CD8-positive, alpha-beta memory T cell (primary cell): ENCODE measurements at regions not wholly inside any gene's neighbourhood (a gene's known extent, or its start where the extent isn't known, plus 50 kb on each side); places are given as distances from the start of the nearest gene placed in this dataset.

Experiments
- CTCF ChIA-PET: fragments of 350-600 bp; sonication (Branson Sonifier 250); formaldehyde crosslinking; loops from one replicate; lab custom pipeline; 2021; ENCODE audit warnings: antibody characterized with exemption; lab: Charles Lee
- POLR2A ChIA-PET: fragments of 350-600 bp; sonication (Branson Sonifier 250); formaldehyde crosslinking; loops from one replicate; lab custom pipeline; 2021; ENCODE audit warnings: antibody characterized with exemption; lab: Charles Lee
- DNase-seq, 5 donors: peaks; one replicate each; pipeline versions ENCODE4 v3.0.0 to v3.0.0-alpha.2; 2020 to 2022; ENCODE audit warnings: mixed read lengths in 1 of 5
- H3K27ac ChIP-seq: one replicate; pipeline ENCODE4 v1.7.0; 2013; ENCODE audit warnings: low read depth, mild to moderate bottlenecking, low read length, moderate library complexity
- H3K27me3 ChIP-seq: 2 replicates; pipeline ENCODE4 v1.7.0; 2013; ENCODE audit warnings: low read length, mild to moderate bottlenecking; ENCODE audit not compliant: insufficient read depth, poor library complexity, severe bottlenecking
- H3K36me3 ChIP-seq: 2 replicates; pipeline ENCODE4 v1.7.0; 2013; ENCODE audit warnings: mild to moderate bottlenecking, low read length, moderate library complexity; ENCODE audit not compliant: insufficient read depth
- H3K4me1 ChIP-seq: 2 replicates; pipeline ENCODE4 v1.7.0; 2013; ENCODE audit warnings: mild to moderate bottlenecking, low read length, moderate library complexity; ENCODE audit not compliant: insufficient read depth
- H3K4me3 ChIP-seq: 2 replicates; pipeline ENCODE4 v1.7.0; 2013; ENCODE audit warnings: mild to moderate bottlenecking, low read length
- H3K9me3 ChIP-seq: 2 replicates; pipeline ENCODE4 v1.7.0; 2013; ENCODE audit warnings: mild to moderate bottlenecking, low read length
- H3K27ac Mint-ChIP-seq, 8 donors: one replicate each; pipeline ENCODE4 v1.8.0; 2020 to 2021; ENCODE audit warnings: mixed read lengths in 8 of 8, mild to moderate bottlenecking in 6 of 8, inconsistent platforms in 3 of 8, moderate library complexity in 3 of 8
- H3K27me3 Mint-ChIP-seq, 2 donors: one replicate each; pipeline ENCODE4 v1.8.0; 2020 to 2021; ENCODE audit warnings: mixed read lengths in 2 of 2, mild to moderate bottlenecking in 1 of 2, moderate library complexity in 1 of 2
- H3K36me3 Mint-ChIP-seq, 3 donors: one replicate each; pipeline ENCODE4 v1.8.0; 2020 to 2021; ENCODE audit warnings: mixed read lengths in 3 of 3, inconsistent platforms in 1 of 3, mild to moderate bottlenecking in 1 of 3
- H3K4me1 Mint-ChIP-seq, 3 donors: one replicate each; pipeline ENCODE4 v1.8.0; 2020 to 2021; ENCODE audit warnings: mixed read lengths in 3 of 3, inconsistent platforms in 1 of 3, mild to moderate bottlenecking in 1 of 3
- H3K4me3 Mint-ChIP-seq, 7 donors: one replicate each; pipeline ENCODE4 v1.8.0; 2020 to 2021; ENCODE audit warnings: mixed read lengths in 7 of 7, mild to moderate bottlenecking in 6 of 7, moderate library complexity in 4 of 7, inconsistent platforms in 2 of 7
- H3K9me3 Mint-ChIP-seq, 5 donors: one replicate each; pipeline ENCODE4 v1.8.0; 2020 to 2022; ENCODE audit warnings: mixed read lengths in 5 of 5, mild to moderate bottlenecking in 3 of 5, moderate library complexity in 2 of 5, inconsistent platforms in 1 of 5

GRCh38 chr16:52976539-52977167 lies 76.0 kb downstream of the CHD9NB start:
- Mint-ChIP-seq H3K9me3 (no peaks in the 10 kb centered on the region), H3K27ac (no peak overlapping the region), H3K4me1 (no peaks in the 10 kb centered on the region), H3K36me3 (peaks cover 0 to 5% (median 0%) of the 10 kb centered on the region in 3 donors), H3K27me3 (peaks cover 15 to 56% of the 10 kb centered on the region in 2 donors), H3K4me3 (no peak overlapping the region)
- no peak for DNase-seq
- no peak overlapping the region for H3K27ac ChIP-seq
- H3K9me3 ChIP-seq, result no peaks in the 10 kb centered on the region
- CTCF ChIA-PET, result interaction anchor here (1.0 kb wide), 1 partner anchor 9 kb away, joined by 3 read pairs; no protein-coding TSS in a partner anchor
- POLR2A ChIA-PET, result no interaction called here
- no peaks in the 10 kb centered on the region for H3K4me1 ChIP-seq
- H3K27me3 ChIP-seq, result no peaks in the 10 kb centered on the region
- no peak overlapping the region for H3K4me3 ChIP-seq
- H3K36me3 ChIP-seq, result no peaks in the 10 kb centered on the region

- POLR2A ChIA-PET, result no interaction called here
- no peak overlapping the region for H3K27ac ChIP-seq
- Mint-ChIP-seq H3K9me3 (no peaks in the 10 kb centered on the region), H3K4me1 (no peaks in the 10 kb centered on the region), H3K27ac (peak overlapping the region in 1 of 8 donors; percentile 34), H3K36me3 (no peaks in the 10 kb centered on the region), H3K4me3 (no peak overlapping the region), H3K27me3 (peaks cover 6 to 9% of the 10 kb centered on the region in 2 donors)
- CTCF ChIA-PET, result interaction anchor here (1.7 kb wide), 1 partner anchor 9 kb away, joined by 3 read pairs; no protein-coding TSS in a partner anchor
- no peaks in the 10 kb centered on the region for H3K9me3 ChIP-seq
- H3K36me3 ChIP-seq, result no peaks in the 10 kb centered on the region
- H3K4me3 ChIP-seq, result no peak overlapping the region
- H3K4me1 ChIP-seq, result no peaks in the 10 kb centered on the region
- H3K27me3 ChIP-seq, result no peaks in the 10 kb centered on the region
- no peak for DNase-seq
Observed at GRCh38 chr16:52967744-52968143, 85.0 kb downstream of the CHD9NB start.

GRCh38 chr16:52964290-52964689 lies 88.4 kb downstream of the CHD9NB start:
- no peaks in the 10 kb centered on the region for H3K4me1 ChIP-seq
- no peaks in the 10 kb centered on the region for H3K4me1 Mint-ChIP-seq
- CTCF ChIA-PET, result no interaction called here
- H3K27ac Mint-ChIP-seq, result no peak overlapping the region
- DNase-seq, result no peak
- H3K4me3 Mint-ChIP-seq, result no peak overlapping the region
- no peaks in the 10 kb centered on the region for H3K9me3 ChIP-seq
- POLR2A ChIA-PET, result no interaction called here
- H3K9me3 Mint-ChIP-seq, result no peaks in the 10 kb centered on the region
- H3K36me3 ChIP-seq, result no peaks in the 10 kb centered on the region
- no peak overlapping the region for H3K4me3 ChIP-seq
- no peaks in the 10 kb centered on the region for H3K36me3 Mint-ChIP-seq
- no peaks in the 10 kb centered on the region for H3K27me3 ChIP-seq
- H3K27me3 Mint-ChIP-seq, result peaks cover 0 to 5% of the 10 kb centered on the region in 2 donors
- no peak overlapping the region for H3K27ac ChIP-seq

GRCh38 chr16:52963855-52964242 lies 88.8 kb downstream of the CHD9NB start:
- Mint-ChIP-seq H3K27ac (no peak overlapping the region), H3K36me3 (no peaks in the 10 kb centered on the region), H3K27me3 (peaks cover 0 to 4% of the 10 kb centered on the region in 2 donors), H3K4me1 (no peaks in the 10 kb centered on the region), H3K4me3 (no peak overlapping the region), H3K9me3 (no peaks in the 10 kb centered on the region)
- H3K36me3 ChIP-seq, result no peaks in the 10 kb centered on the region
- POLR2A ChIA-PET, result no interaction called here
- CTCF ChIA-PET, result no interaction called here
- no peaks in the 10 kb centered on the region for H3K9me3 ChIP-seq
- no peaks in the 10 kb centered on the region for H3K4me1 ChIP-seq
- no peak overlapping the region for H3K27ac ChIP-seq
- H3K27me3 ChIP-seq, result no peaks in the 10 kb centered on the region
- H3K4me3 ChIP-seq, result no peak overlapping the region
- DNase-seq, result no peak

- H3K36me3 Mint-ChIP-seq, result no peaks in the 10 kb centered on the region
- Histone ChIP-seq H3K9me3 (no peaks in the 10 kb centered on the region), H3K27me3 (no peaks in the 10 kb centered on the region), H3K4me3 (no peak overlapping the region), H3K4me1 (no peaks in the 10 kb centered on the region), H3K36me3 (no peaks in the 10 kb centered on the region), H3K27ac (no peak overlapping the region)
- H3K27me3 Mint-ChIP-seq, result peaks cover 0 to 4% of the 10 kb centered on the region in 2 donors
- H3K4me3 Mint-ChIP-seq, result no peak overlapping the region
- no peaks in the 10 kb centered on the region for H3K4me1 Mint-ChIP-seq
- ChIA-PET CTCF (no interaction called here), POLR2A (no interaction called here)
- no peak for DNase-seq
- H3K9me3 Mint-ChIP-seq, result no peaks in the 10 kb centered on the region
- no peak overlapping the region for H3K27ac Mint-ChIP-seq
Observed at GRCh38 chr16:52963212-52963854, 89.4 kb downstream of the CHD9NB start.

- no peaks in the 10 kb centered on the region for H3K4me1 ChIP-seq
- H3K27me3 Mint-ChIP-seq, result peaks cover 5 to 8% of the 10 kb centered on the region in 2 donors
- no peak overlapping the region for H3K4me3 Mint-ChIP-seq
- no peak for DNase-seq
- H3K9me3 Mint-ChIP-seq, result peaks cover 0 to 1% (median 0%) of the 10 kb centered on the region in 5 donors
- H3K36me3 ChIP-seq, result no peaks in the 10 kb centered on the region
- H3K27me3 ChIP-seq, result no peaks in the 10 kb centered on the region
- H3K36me3 Mint-ChIP-seq, result no peaks in the 10 kb centered on the region
- no peaks in the 10 kb centered on the region for H3K9me3 ChIP-seq
- H3K27ac ChIP-seq, result no peak overlapping the region
- H3K4me3 ChIP-seq, result no peak overlapping the region
- no peaks in the 10 kb centered on the region for H3K4me1 Mint-ChIP-seq
- ChIA-PET POLR2A (no interaction called here), CTCF (no interaction called here)
- no peak overlapping the region for H3K27ac Mint-ChIP-seq
Observed at GRCh38 chr16:52958951-52959350, 93.7 kb downstream of the CHD9NB start.

- CTCF ChIA-PET, result no interaction called here
- H3K27ac ChIP-seq, result no peak overlapping the region
- POLR2A ChIA-PET, result no interaction called here
- Mint-ChIP-seq H3K4me1 (no peaks in the 10 kb centered on the region), H3K27me3 (peaks cover 9 to 10% of the 10 kb centered on the region in 2 donors), H3K27ac (no peak overlapping the region), H3K4me3 (no peak overlapping the region), H3K9me3 (peaks cover 0 to 1% (median 0%) of the 10 kb centered on the region in 5 donors), H3K36me3 (no peaks in the 10 kb centered on the region)
- no peaks in the 10 kb centered on the region for H3K9me3 ChIP-seq
- no peaks in the 10 kb centered on the region for H3K4me1 ChIP-seq
- no peak for DNase-seq
- H3K4me3 ChIP-seq, result no peak overlapping the region
- H3K27me3 ChIP-seq, result no peaks in the 10 kb centered on the region
- H3K36me3 ChIP-seq, result no peaks in the 10 kb centered on the region
Observed at GRCh38 chr16:52957199-52957598, 95.5 kb downstream of the CHD9NB start.

- Mint-ChIP-seq H3K27me3 (peaks cover 9 to 10% of the 10 kb centered on the region in 2 donors), H3K9me3 (peaks cover 0 to 1% (median 0%) of the 10 kb centered on the region in 5 donors), H3K4me3 (no peak overlapping the region), H3K4me1 (no peaks in the 10 kb centered on the region), H3K27ac (peak overlapping the region in 1 of 8 donors; percentile 4), H3K36me3 (no peaks in the 10 kb centered on the region)
- POLR2A ChIA-PET, result no interaction called here
- no peaks in the 10 kb centered on the region for H3K27me3 ChIP-seq
- CTCF ChIA-PET, result no interaction called here
- no peak overlapping the region for H3K4me3 ChIP-seq
- no peak overlapping the region for H3K27ac ChIP-seq
- H3K36me3 ChIP-seq, result no peaks in the 10 kb centered on the region
- no peak for DNase-seq
- H3K9me3 ChIP-seq, result no peaks in the 10 kb centered on the region
- no peaks in the 10 kb centered on the region for H3K4me1 ChIP-seq
Observed at GRCh38 chr16:52956044-52956443, 96.7 kb downstream of the CHD9NB start.
